ENCODE measurements at regions not wholly inside any gene's neighbourhood (a gene's known extent, or its start where the extent isn't known, plus 50 kb on each side); places are given as distances from the start of the nearest gene placed in this dataset.

- Histone ChIP-seq H3K36me3 (ENCODE audit: control insufficient read depth in 2 of 2, insufficient read depth in 2 of 2, low read length in 1 of 2) (no peaks in the 10 kb centered on the region), H3K4me3 (ENCODE audit: low read depth in 1 of 2, low read length in 2 of 2) (no peak overlapping the region), H3K4me1 (ENCODE audit: control insufficient read depth in 2 of 2, insufficient read depth in 2 of 2, low read length in 1 of 2) (no peaks in the 10 kb centered on the region), H3K9me3 (ENCODE audit: control insufficient read depth in 2 of 2, insufficient read depth in 1 of 2, low read depth in 1 of 2, low read length in 1 of 2) (no peaks in the 10 kb centered on the region), H3K27me3 (ENCODE audit: control insufficient read depth in 1 of 2, insufficient read depth in 2 of 2, low read length in 2 of 2) (no peaks in the 10 kb centered on the region), H3K27ac (ENCODE audit: low read depth in 2 of 2, low read length in 1 of 2) (no peak overlapping the region)
- 47 to 53% methylated on average over 3 of the region's 3 CpGs for WGBS, 2 donors
Measured at GRCh38 chr1:189769448-189769847, 708.2 kb downstream of the BRINP3 start.

- WGBS, 2 donors: 21 to 27% methylated on average over 2 of the region's 2 CpGs
- Histone ChIP-seq H3K4me3 (ENCODE audit: low read depth in 1 of 2, low read length in 2 of 2) (no peak overlapping the region), H3K27me3 (ENCODE audit: control insufficient read depth in 1 of 2, insufficient read depth in 2 of 2, low read length in 2 of 2) (no peaks in the 10 kb centered on the region), H3K36me3 (ENCODE audit: control insufficient read depth in 2 of 2, insufficient read depth in 2 of 2, low read length in 1 of 2) (no peaks in the 10 kb centered on the region), H3K27ac (ENCODE audit: low read depth in 2 of 2, low read length in 1 of 2) (no peak overlapping the region), H3K4me1 (ENCODE audit: control insufficient read depth in 2 of 2, insufficient read depth in 2 of 2, low read length in 1 of 2) (no peaks in the 10 kb centered on the region), H3K9me3 (ENCODE audit: control insufficient read depth in 2 of 2, insufficient read depth in 1 of 2, low read depth in 1 of 2, low read length in 1 of 2) (no peaks in the 10 kb centered on the region)
Measured at GRCh38 chr1:189774721-189775287, 702.9 kb downstream of the BRINP3 start.

DNA sequence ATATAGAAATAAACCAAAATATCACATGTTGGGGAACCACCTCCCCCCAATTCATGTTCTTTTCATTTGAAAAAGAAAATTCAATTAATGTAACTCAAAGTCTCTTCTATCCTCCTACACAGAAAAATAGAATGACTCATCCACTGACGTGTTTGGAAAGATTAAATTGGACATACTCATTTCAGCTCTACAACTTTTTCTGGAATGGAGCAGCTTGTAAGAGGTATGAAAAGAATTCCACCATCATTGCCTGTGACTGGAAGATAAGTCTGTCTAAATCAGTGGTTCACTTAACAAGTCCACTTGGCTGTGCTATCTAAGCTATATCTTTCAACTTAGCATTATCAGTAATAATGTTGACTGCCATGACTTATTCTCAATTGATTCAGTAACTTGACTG lies 702.3 kb downstream of the BRINP3 start:
- no peaks in the 10 kb centered on the region for H3K27me3 ChIP-seq (ENCODE audit: control insufficient read depth in 1 of 2, insufficient read depth in 2 of 2, low read length in 2 of 2)
- no peaks in the 10 kb centered on the region for H3K4me1 ChIP-seq (ENCODE audit: control insufficient read depth in 2 of 2, insufficient read depth in 2 of 2, low read length in 1 of 2)
- no peaks in the 10 kb centered on the region for H3K9me3 ChIP-seq (ENCODE audit: control insufficient read depth in 2 of 2, insufficient read depth in 1 of 2, low read depth in 1 of 2, low read length in 1 of 2)
- no peaks in the 10 kb centered on the region for H3K36me3 ChIP-seq (ENCODE audit: control insufficient read depth in 2 of 2, insufficient read depth in 2 of 2, low read length in 1 of 2)
- WGBS, 2 donors: 16 to 26% methylated on average over 1 of the region's 1 CpG
- no peak overlapping the region for H3K4me3 ChIP-seq (ENCODE audit: low read depth in 1 of 2, low read length in 2 of 2)
- no peak overlapping the region for H3K27ac ChIP-seq (ENCODE audit: low read depth in 2 of 2, low read length in 1 of 2)

GRCh38 chr1:189779034-189779433 lies 698.6 kb downstream of the BRINP3 start:
- Histone ChIP-seq H3K9me3 (ENCODE audit: control insufficient read depth in 2 of 2, insufficient read depth in 1 of 2, low read depth in 1 of 2, low read length in 1 of 2) (no peaks in the 10 kb centered on the region), H3K27me3 (ENCODE audit: control insufficient read depth in 1 of 2, insufficient read depth in 2 of 2, low read length in 2 of 2) (no peaks in the 10 kb centered on the region)
- 88 to 91% methylated on average over 1 of the region's 1 CpG for WGBS, 2 donors

DNA sequence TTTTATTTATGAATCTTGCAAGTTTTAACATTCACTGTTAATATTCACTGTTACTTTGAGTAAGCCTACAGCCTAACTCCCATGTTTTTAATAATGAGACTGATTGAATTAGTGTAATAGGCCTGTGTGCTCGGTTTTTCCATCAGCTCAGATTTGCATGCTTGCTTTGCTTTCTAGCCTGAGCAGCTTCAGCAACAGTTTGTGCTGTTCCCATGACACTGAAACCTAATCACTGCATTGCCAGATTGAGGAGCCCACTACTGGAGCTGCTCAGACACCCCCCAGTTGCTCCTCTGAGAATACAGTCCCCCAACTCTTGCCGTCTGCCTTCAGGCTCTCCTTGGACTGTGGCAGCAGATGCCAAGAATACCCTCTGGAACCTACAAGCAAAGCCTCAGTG lies 695.4 kb downstream of the BRINP3 start:
- Histone ChIP-seq H3K27me3 (ENCODE audit: control insufficient read depth in 1 of 2, insufficient read depth in 2 of 2, low read length in 2 of 2) (no peaks in the 10 kb centered on the region), H3K9me3 (ENCODE audit: control insufficient read depth in 2 of 2, insufficient read depth in 1 of 2, low read depth in 1 of 2, low read length in 1 of 2) (no peaks in the 10 kb centered on the region), H3K27ac (ENCODE audit: low read depth in 2 of 2, low read length in 1 of 2) (no peak overlapping the region), H3K4me1 (ENCODE audit: control insufficient read depth in 2 of 2, insufficient read depth in 2 of 2, low read length in 1 of 2) (no peaks in the 10 kb centered on the region), H3K4me3 (ENCODE audit: low read depth in 1 of 2, low read length in 2 of 2) (no peak overlapping the region), H3K36me3 (ENCODE audit: control insufficient read depth in 2 of 2, insufficient read depth in 2 of 2, low read length in 1 of 2) (no peaks in the 10 kb centered on the region)
- WGBS, 2 donors: 56 to 59% methylated on average over 2 of the region's 2 CpGs

More at GRCh38 chr1:189779034-189779433, 698.6 kb downstream of the BRINP3 start:
- Histone ChIP-seq H3K27ac (ENCODE audit: low read depth in 2 of 2, low read length in 1 of 2) (no peak overlapping the region), H3K4me3 (ENCODE audit: low read depth in 1 of 2, low read length in 2 of 2) (no peak overlapping the region), H3K36me3 (ENCODE audit: control insufficient read depth in 2 of 2, insufficient read depth in 2 of 2, low read length in 1 of 2) (no peaks in the 10 kb centered on the region), H3K4me1 (ENCODE audit: control insufficient read depth in 2 of 2, insufficient read depth in 2 of 2, low read length in 1 of 2) (no peaks in the 10 kb centered on the region)

DNA sequence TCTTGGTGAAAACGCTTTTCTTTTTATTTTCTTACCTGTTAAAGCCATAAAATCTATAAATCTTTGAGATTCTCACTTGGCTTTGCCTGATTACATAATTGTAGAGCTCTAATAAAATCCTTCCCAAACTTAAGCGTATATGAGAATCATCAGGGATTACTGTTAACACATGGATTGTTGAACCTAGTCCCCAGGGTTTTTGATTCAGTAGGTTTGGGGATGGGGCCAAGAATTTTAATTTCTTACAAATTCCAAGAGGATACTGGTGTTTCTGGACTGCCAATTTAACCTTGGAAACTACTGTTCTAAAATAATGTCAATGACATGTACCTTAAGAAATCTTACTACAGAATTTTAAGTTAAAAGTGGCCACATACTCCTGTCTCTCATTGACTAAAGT lies 694.2 kb downstream of the BRINP3 start:
- Histone ChIP-seq H3K4me3 (ENCODE audit: low read depth in 1 of 2, low read length in 2 of 2) (no peak overlapping the region), H3K4me1 (ENCODE audit: control insufficient read depth in 2 of 2, insufficient read depth in 2 of 2, low read length in 1 of 2) (no peaks in the 10 kb centered on the region), H3K9me3 (ENCODE audit: control insufficient read depth in 2 of 2, insufficient read depth in 1 of 2, low read depth in 1 of 2, low read length in 1 of 2) (no peaks in the 10 kb centered on the region), H3K36me3 (ENCODE audit: control insufficient read depth in 2 of 2, insufficient read depth in 2 of 2, low read length in 1 of 2) (no peaks in the 10 kb centered on the region), H3K27ac (ENCODE audit: low read depth in 2 of 2, low read length in 1 of 2) (no peak overlapping the region), H3K27me3 (ENCODE audit: control insufficient read depth in 1 of 2, insufficient read depth in 2 of 2, low read length in 2 of 2) (no peaks in the 10 kb centered on the region)
- 55 to 63% methylated on average over 2 of the region's 2 CpGs for WGBS, 2 donors

DNA sequence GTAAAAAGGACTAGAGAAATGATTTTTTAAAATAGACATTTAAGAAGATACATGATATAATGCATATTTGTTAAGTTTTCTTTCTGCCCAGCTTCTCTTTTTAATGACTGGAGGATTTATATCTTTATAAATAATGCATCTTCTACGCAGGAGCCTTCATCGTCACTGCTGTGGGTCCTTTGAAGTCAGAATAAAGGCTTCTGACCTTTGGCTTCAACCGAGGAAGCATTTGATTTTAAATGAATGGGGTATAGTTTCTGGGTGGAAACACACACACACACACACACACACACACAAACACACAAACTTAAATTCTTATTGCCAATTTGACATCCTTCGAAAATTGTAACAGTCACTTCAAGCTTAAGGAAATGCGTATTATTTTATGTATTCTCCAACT lies 690.9 kb downstream of the BRINP3 start:
- WGBS, 2 donors: 50 to 52% methylated on average over 5 of the region's 5 CpGs
- H3K27ac ChIP-seq (ENCODE audit: low read depth in 2 of 2, low read length in 1 of 2): no peak overlapping the region
- H3K27me3 ChIP-seq (ENCODE audit: control insufficient read depth in 1 of 2, insufficient read depth in 2 of 2, low read length in 2 of 2): no peaks in the 10 kb centered on the region
- H3K36me3 ChIP-seq (ENCODE audit: control insufficient read depth in 2 of 2, insufficient read depth in 2 of 2, low read length in 1 of 2): no peaks in the 10 kb centered on the region
- no peaks in the 10 kb centered on the region for H3K4me1 ChIP-seq (ENCODE audit: control insufficient read depth in 2 of 2, insufficient read depth in 2 of 2, low read length in 1 of 2)
- H3K9me3 ChIP-seq (ENCODE audit: control insufficient read depth in 2 of 2, insufficient read depth in 1 of 2, low read depth in 1 of 2, low read length in 1 of 2): no peaks in the 10 kb centered on the region
- no peak overlapping the region for H3K4me3 ChIP-seq (ENCODE audit: low read depth in 1 of 2, low read length in 2 of 2)

- H3K9me3 ChIP-seq (ENCODE audit: control insufficient read depth in 2 of 2, insufficient read depth in 1 of 2, low read depth in 1 of 2, low read length in 1 of 2): no peaks in the 10 kb centered on the region
- no peaks in the 10 kb centered on the region for H3K27me3 ChIP-seq (ENCODE audit: control insufficient read depth in 1 of 2, insufficient read depth in 2 of 2, low read length in 2 of 2)
- WGBS, 2 donors: 51 to 58% methylated on average over 9 of the region's 9 CpGs
- no peaks in the 10 kb centered on the region for H3K4me1 ChIP-seq (ENCODE audit: control insufficient read depth in 2 of 2, insufficient read depth in 2 of 2, low read length in 1 of 2)
- no peaks in the 10 kb centered on the region for H3K36me3 ChIP-seq (ENCODE audit: control insufficient read depth in 2 of 2, insufficient read depth in 2 of 2, low read length in 1 of 2)
- no peak overlapping the region for H3K27ac ChIP-seq (ENCODE audit: low read depth in 2 of 2, low read length in 1 of 2)
- H3K4me3 ChIP-seq (ENCODE audit: low read depth in 1 of 2, low read length in 2 of 2): no peak overlapping the region
Measured at GRCh38 chr1:189787201-189787600, 690.5 kb downstream of the BRINP3 start.

GRCh38 chr1:189790335-189790734 lies 687.3 kb downstream of the BRINP3 start:
- Histone ChIP-seq H3K9me3 (ENCODE audit: control insufficient read depth in 2 of 2, insufficient read depth in 1 of 2, low read depth in 1 of 2, low read length in 1 of 2) (no peaks in the 10 kb centered on the region), H3K27ac (ENCODE audit: low read depth in 2 of 2, low read length in 1 of 2) (no peak overlapping the region)
- WGBS, 2 donors: 77 to 81% methylated on average over 2 of the region's 2 CpGs

GRCh38 chr1:189803364-189803763 lies 674.3 kb downstream of the BRINP3 start:
- Histone ChIP-seq H3K4me1 (ENCODE audit: control insufficient read depth in 2 of 2, insufficient read depth in 2 of 2, low read length in 1 of 2) (no peaks in the 10 kb centered on the region), H3K9me3 (ENCODE audit: control insufficient read depth in 2 of 2, insufficient read depth in 1 of 2, low read depth in 1 of 2, low read length in 1 of 2) (no peaks in the 10 kb centered on the region), H3K4me3 (ENCODE audit: low read depth in 1 of 2, low read length in 2 of 2) (no peak overlapping the region), H3K27ac (ENCODE audit: low read depth in 2 of 2, low read length in 1 of 2) (no peak overlapping the region), H3K36me3 (ENCODE audit: control insufficient read depth in 2 of 2, insufficient read depth in 2 of 2, low read length in 1 of 2) (no peaks in the 10 kb centered on the region), H3K27me3 (ENCODE audit: control insufficient read depth in 1 of 2, insufficient read depth in 2 of 2, low read length in 2 of 2) (no peaks in the 10 kb centered on the region)
- 44 to 45% methylated on average over 2 to 3 of the region's 3 CpGs for WGBS, 2 donors

More at GRCh38 chr1:189790335-189790734, 687.3 kb downstream of the BRINP3 start:
- no peak overlapping the region for H3K4me3 ChIP-seq (ENCODE audit: low read depth in 1 of 2, low read length in 2 of 2)
- H3K27me3 ChIP-seq (ENCODE audit: control insufficient read depth in 1 of 2, insufficient read depth in 2 of 2, low read length in 2 of 2): no peaks in the 10 kb centered on the region
- no peaks in the 10 kb centered on the region for H3K36me3 ChIP-seq (ENCODE audit: control insufficient read depth in 2 of 2, insufficient read depth in 2 of 2, low read length in 1 of 2)
- H3K4me1 ChIP-seq (ENCODE audit: control insufficient read depth in 2 of 2, insufficient read depth in 2 of 2, low read length in 1 of 2): no peaks in the 10 kb centered on the region
